Lower leg skin (tissue), 3 donors: ENCODE measurements at regions not wholly inside any gene's neighbourhood (a gene's known extent, or its start where the extent isn't known, plus 50 kb on each side); places are given as distances from the start of the nearest gene placed in this dataset.

Source experiments
- CTCF ChIP-seq, 3 donors: fragments of 450-650 bp; IDR thresholded peaks; one replicate each; pipeline ENCODE4 v1.5.1; 2016; ENCODE audit warnings: antibody characterized with exemption in 3 of 3, mild to moderate bottlenecking in 3 of 3, moderate library complexity in 2 of 3
- POLR2A ChIP-seq, 2 donors: fragments of 450-650 bp; IDR thresholded peaks; one replicate each; pipeline ENCODE4 v1.6.1; 2016 to 2017; ENCODE audit warnings: antibody characterized with exemption in 2 of 2, mild to moderate bottlenecking in 1 of 2, moderate library complexity in 1 of 2

GRCh38 chr3:148226246-148226645, 471.5 kb upstream of the AGTR1 start:
- no peak for TF ChIP-seq CTCF (IDR thresholded peaks at IDR 0.05)
- TF ChIP-seq POLR2A (IDR thresholded peaks at IDR 0.05), result no peak
